CD14-positive monocyte (primary cell): ENCODE measurements at regions not wholly inside any gene's neighbourhood (a gene's known extent, or its start where the extent isn't known, plus 50 kb on each side); places are given as distances from the start of the nearest gene placed in this dataset.

Experiments
- DNase-seq, 3 donors: peaks; one replicate each; pipeline ENCODE4 v3.0.0-alpha.2; 2011 to 2022
- H2AFZ ChIP-seq: 2 replicates; pipeline ENCODE4 v1.6.0; 2012; ENCODE audit warnings: mild to moderate bottlenecking, low read depth, low read length, inconsistent platforms; ENCODE audit not compliant: insufficient read depth, poor library complexity, severe bottlenecking
- H3K27ac ChIP-seq, 2 donors: 1 replicate in 1 of 2; 2 replicates in 1 of 2; pipeline ENCODE4 v1.5.1; 2012 to 2013; ENCODE audit warnings: low read length in 2 of 2, control low read depth in 1 of 2, inconsistent platforms in 1 of 2, low read depth in 1 of 2, mild to moderate bottlenecking in 1 of 2
- H3K27me3 ChIP-seq, 2 donors: one replicate each; pipeline versions ENCODE4 v1.6.0 to v1.6.1; 2011 to 2013; ENCODE audit warnings: low read length in 2 of 2; ENCODE audit not compliant: control insufficient read depth in 2 of 2, insufficient read depth in 2 of 2
- H3K36me3 ChIP-seq, 2 donors: replicated peaks in 1 of 2; 1 replicate in 1 of 2; 2 replicates in 1 of 2; pipeline versions ENCODE4 v1.5.1 to v1.6.1; 2012 to 2013; ENCODE audit warnings: low read length in 2 of 2, control low read depth in 1 of 2, inconsistent platforms in 1 of 2, mild to moderate bottlenecking in 1 of 2; ENCODE audit not compliant: insufficient read depth in 2 of 2, control insufficient read depth in 1 of 2
- H3K4me1 ChIP-seq, 2 donors: 1 replicate in 1 of 2; 2 replicates in 1 of 2; pipeline versions ENCODE4 v1.5.1 to v1.6.1; 2012 to 2013; ENCODE audit warnings: low read length in 2 of 2, control low read depth in 1 of 2, inconsistent platforms in 1 of 2, mild to moderate bottlenecking in 1 of 2, moderate library complexity in 1 of 2; ENCODE audit not compliant: insufficient read depth in 2 of 2, control insufficient read depth in 1 of 2
- H3K4me2 ChIP-seq: replicated peaks from 2 replicates; pipeline ENCODE3; 2012; ENCODE audit warnings: low read length, moderate library complexity, mild to moderate bottlenecking; ENCODE audit not compliant: poor library complexity, severe bottlenecking; ENCODE audit errors: extremely low read depth
- H3K4me3 ChIP-seq, 3 experiments: fragments of 200-600 bp in 1 of 3; sonication (generic) in 1 of 3; replicated peaks in 1 of 3; 1 replicate in 2 of 3; 2 replicates in 1 of 3; pipeline ENCODE4 v1.5.1; 2011 to 2013; ENCODE audit warnings: low read length in 3 of 3, mild to moderate bottlenecking in 3 of 3, control low read depth in 2 of 3, low read depth in 2 of 3, inconsistent platforms in 1 of 3, moderate library complexity in 1 of 3
- H3K79me2 ChIP-seq: 2 replicates; pipeline ENCODE4 v1.6.0; 2012; ENCODE audit warnings: mild to moderate bottlenecking, control low read depth, inconsistent platforms, low read length, moderate library complexity; ENCODE audit not compliant: insufficient read depth
- H3K9ac ChIP-seq: 2 replicates; pipeline ENCODE4 v1.6.0; 2017; ENCODE audit warnings: low read length, mild to moderate bottlenecking; ENCODE audit not compliant: insufficient read depth, poor library complexity, severe bottlenecking
- H3K9me3 ChIP-seq, 2 donors: replicated peaks in 1 of 2; 1 replicate in 1 of 2; 2 replicates in 1 of 2; pipeline versions ENCODE4 v1.5.1 to v1.6.1; 2012 to 2013; ENCODE audit warnings: low read length in 2 of 2, control low read depth in 1 of 2; ENCODE audit not compliant: control insufficient read depth in 1 of 2, insufficient read depth in 1 of 2
- H4K20me1 ChIP-seq: 2 replicates; pipeline ENCODE4 v1.6.0; 2012; ENCODE audit warnings: mild to moderate bottlenecking, low read length, control low read depth, moderate library complexity; ENCODE audit not compliant: insufficient read depth
- H3K27ac Mint-ChIP-seq, 7 donors: one replicate each; pipeline ENCODE4 v1.8.0; 2020; ENCODE audit warnings: mild to moderate bottlenecking in 7 of 7, mixed read lengths in 7 of 7, moderate library complexity in 6 of 7, inconsistent platforms in 2 of 7
- H3K27me3 Mint-ChIP-seq, 3 donors: one replicate each; pipeline ENCODE4 v1.8.0; 2021 to 2022; ENCODE audit warnings: low read depth in 3 of 3, mild to moderate bottlenecking in 3 of 3, mixed read lengths in 3 of 3, moderate library complexity in 3 of 3, inconsistent platforms in 1 of 3
- H3K36me3 Mint-ChIP-seq, 2 donors: one replicate each; pipeline ENCODE4 v1.8.0; 2020; ENCODE audit warnings: mixed read lengths in 2 of 2, inconsistent platforms in 1 of 2, mild to moderate bottlenecking in 1 of 2
- H3K4me1 Mint-ChIP-seq: one replicate; pipeline ENCODE4 v1.8.0; 2020; ENCODE audit warnings: mild to moderate bottlenecking, mixed read lengths
- H3K4me3 Mint-ChIP-seq, 2 donors: one replicate each; pipeline ENCODE4 v1.8.0; 2020; ENCODE audit warnings: mild to moderate bottlenecking in 2 of 2, mixed read lengths in 2 of 2, moderate library complexity in 1 of 2
- H3K9me3 Mint-ChIP-seq, 7 donors: one replicate each; pipeline ENCODE4 v1.8.0; 2020 to 2022; ENCODE audit warnings: mixed read lengths in 7 of 7, mild to moderate bottlenecking in 6 of 7, moderate library complexity in 6 of 7, inconsistent platforms in 2 of 7
- WGBS: methylation state at CpG from one replicate; pipeline ENCODE4 v1.1.5; 2013; ENCODE audit warnings: missing lambda C conversion rate; ENCODE audit not compliant: insufficient coverage; 5-methylcytosine and 5-hydroxymethylcytosine counted together
- intact Hi-C, 2 donors: fragments of 100-400 bp; cut with micrococcal nuclease; formaldehyde crosslinking; loops; one replicate each; pipeline versions ENCODE4 v1.15.0 to v1.15.1; 2023
- TF ChIP-seq, protein P1 (sequence below): fragments of 200-600 bp; IDR thresholded peaks from one replicate; pipeline ENCODE4 v1.8.0; 2022; ENCODE audit warnings: antibody characterized with exemption, mild to moderate bottlenecking

- Histone ChIP-seq H3K27me3 (no peaks in the 10 kb centered on the region), H3K27ac (no peak overlapping the region), H3K79me2 (no peaks in the 10 kb centered on the region), H3K4me3 (no peak overlapping the region), H3K9me3 (no peaks in the 10 kb centered on the region), H3K4me1 (peaks cover 25 to 26% of the 10 kb centered on the region in 2 donors), H4K20me1 (no peaks in the 10 kb centered on the region), H3K36me3 (no peaks in the 10 kb centered on the region), H2AFZ (no peak overlapping the region), H3K9ac (no peak overlapping the region), H3K4me2 (no peak overlapping the region)
- Mint-ChIP-seq H3K27me3 (peaks cover 0 to 6% (median 1%) of the 10 kb centered on the region in 3 donors), H3K4me3 (no peak overlapping the region), H3K27ac (no peak overlapping the region), H3K4me1 (peaks cover 27% of the 10 kb centered on the region), H3K36me3 (no peaks in the 10 kb centered on the region), H3K9me3 (peaks cover 0 to under 1% (median 0%) of the 10 kb centered on the region in 7 donors)
- WGBS, result no CpG with 5 or more reads among the region's 2 CpGs
- no peak for DNase-seq
- intact Hi-C loops, result no loop called here
- TF ChIP-seq, protein P1, sequence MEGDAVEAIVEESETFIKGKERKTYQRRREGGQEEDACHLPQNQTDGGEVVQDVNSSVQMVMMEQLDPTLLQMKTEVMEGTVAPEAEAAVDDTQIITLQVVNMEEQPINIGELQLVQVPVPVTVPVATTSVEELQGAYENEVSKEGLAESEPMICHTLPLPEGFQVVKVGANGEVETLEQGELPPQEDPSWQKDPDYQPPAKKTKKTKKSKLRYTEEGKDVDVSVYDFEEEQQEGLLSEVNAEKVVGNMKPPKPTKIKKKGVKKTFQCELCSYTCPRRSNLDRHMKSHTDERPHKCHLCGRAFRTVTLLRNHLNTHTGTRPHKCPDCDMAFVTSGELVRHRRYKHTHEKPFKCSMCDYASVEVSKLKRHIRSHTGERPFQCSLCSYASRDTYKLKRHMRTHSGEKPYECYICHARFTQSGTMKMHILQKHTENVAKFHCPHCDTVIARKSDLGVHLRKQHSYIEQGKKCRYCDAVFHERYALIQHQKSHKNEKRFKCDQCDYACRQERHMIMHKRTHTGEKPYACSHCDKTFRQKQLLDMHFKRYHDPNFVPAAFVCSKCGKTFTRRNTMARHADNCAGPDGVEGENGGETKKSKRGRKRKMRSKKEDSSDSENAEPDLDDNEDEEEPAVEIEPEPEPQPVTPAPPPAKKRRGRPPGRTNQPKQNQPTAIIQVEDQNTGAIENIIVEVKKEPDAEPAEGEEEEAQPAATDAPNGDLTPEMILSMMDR, result no peak
Measured at GRCh38 chrX:39810901-39811300, 286.9 kb downstream of the BCOR start.

DNA sequence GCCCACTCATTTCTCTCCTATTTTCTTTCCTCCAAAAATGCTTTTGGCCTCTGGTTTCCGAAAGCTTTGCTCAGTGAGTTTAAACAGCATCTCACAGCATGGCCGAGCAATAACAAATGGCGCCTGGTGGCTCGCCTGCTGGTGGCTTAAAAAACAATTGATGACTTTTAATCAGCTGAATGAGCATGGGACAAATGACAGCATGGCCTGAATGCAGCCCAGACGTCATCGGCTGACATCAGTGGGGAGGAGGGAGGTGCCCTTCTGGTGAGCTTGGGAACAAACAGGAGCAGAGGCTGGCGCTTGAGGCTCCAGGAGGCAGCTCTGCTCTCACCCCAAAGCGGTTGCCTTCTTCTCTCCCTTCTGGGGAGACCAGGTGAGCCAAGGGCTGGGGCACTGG is 286.4 kb downstream of the BCOR start:
- TF ChIP-seq, protein P1, result no peak
- 100% methylated on average over 3 of the region's 8 CpGs for WGBS
- H3K36me3 Mint-ChIP-seq, result no peaks in the 10 kb centered on the region
- no peak overlapping the region for H3K27ac Mint-ChIP-seq
- intact Hi-C loops, result no loop called here
- peaks cover 27% of the 10 kb centered on the region for H3K4me1 Mint-ChIP-seq
- peaks cover 29 to 31% of the 10 kb centered on the region in 2 donors for H3K4me1 ChIP-seq
- no peaks in the 10 kb centered on the region for H3K27me3 ChIP-seq
- no peaks in the 10 kb centered on the region for H3K79me2 ChIP-seq
- H3K9me3 Mint-ChIP-seq, result no peaks in the 10 kb centered on the region
- H4K20me1 ChIP-seq, result no peaks in the 10 kb centered on the region
- no peak overlapping the region for H3K4me2 ChIP-seq
- no peak overlapping the region for H3K9ac ChIP-seq
- no peak for DNase-seq
- no peaks in the 10 kb centered on the region for H3K36me3 ChIP-seq
- H3K9me3 ChIP-seq, result no peaks in the 10 kb centered on the region
- H3K27me3 Mint-ChIP-seq, result peaks cover 0 to 6% (median 1%) of the 10 kb centered on the region in 3 donors
- H3K4me3 ChIP-seq, result no peak overlapping the region
- no peak overlapping the region for H3K27ac ChIP-seq
- no peak overlapping the region for H2AFZ ChIP-seq
- H3K4me3 Mint-ChIP-seq, result no peak overlapping the region
